ENCODE measurements at regions not wholly inside any gene's neighbourhood (a gene's known extent, or its start where the extent isn't known, plus 50 kb on each side); places are given as distances from the start of the nearest gene placed in this dataset.

DNA sequence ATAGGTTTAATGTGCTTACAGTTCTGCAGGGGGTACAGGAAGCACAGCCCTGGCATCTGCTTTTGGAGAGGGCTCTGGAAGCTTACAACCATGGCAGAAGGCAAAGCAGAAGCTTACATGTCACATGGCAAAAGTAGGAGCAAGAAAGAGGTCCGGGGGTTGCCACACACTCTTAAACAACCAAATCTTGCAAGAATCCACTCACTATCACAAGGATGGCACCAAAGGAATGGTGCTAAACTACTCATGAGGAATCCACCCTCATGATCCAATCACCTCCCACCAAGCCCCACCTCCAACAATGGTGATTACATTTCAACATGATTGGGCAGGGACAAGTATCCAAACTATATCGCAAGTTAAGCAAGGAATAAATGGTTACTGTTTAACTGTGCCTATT is 255.8 kb upstream of the AVPR1A start:
- TF ChIP-seq, protein P1, sequence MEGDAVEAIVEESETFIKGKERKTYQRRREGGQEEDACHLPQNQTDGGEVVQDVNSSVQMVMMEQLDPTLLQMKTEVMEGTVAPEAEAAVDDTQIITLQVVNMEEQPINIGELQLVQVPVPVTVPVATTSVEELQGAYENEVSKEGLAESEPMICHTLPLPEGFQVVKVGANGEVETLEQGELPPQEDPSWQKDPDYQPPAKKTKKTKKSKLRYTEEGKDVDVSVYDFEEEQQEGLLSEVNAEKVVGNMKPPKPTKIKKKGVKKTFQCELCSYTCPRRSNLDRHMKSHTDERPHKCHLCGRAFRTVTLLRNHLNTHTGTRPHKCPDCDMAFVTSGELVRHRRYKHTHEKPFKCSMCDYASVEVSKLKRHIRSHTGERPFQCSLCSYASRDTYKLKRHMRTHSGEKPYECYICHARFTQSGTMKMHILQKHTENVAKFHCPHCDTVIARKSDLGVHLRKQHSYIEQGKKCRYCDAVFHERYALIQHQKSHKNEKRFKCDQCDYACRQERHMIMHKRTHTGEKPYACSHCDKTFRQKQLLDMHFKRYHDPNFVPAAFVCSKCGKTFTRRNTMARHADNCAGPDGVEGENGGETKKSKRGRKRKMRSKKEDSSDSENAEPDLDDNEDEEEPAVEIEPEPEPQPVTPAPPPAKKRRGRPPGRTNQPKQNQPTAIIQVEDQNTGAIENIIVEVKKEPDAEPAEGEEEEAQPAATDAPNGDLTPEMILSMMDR (IDR thresholded peaks at IDR 0.05; ENCODE audit: borderline replicate concordance, insufficient read depth, low read depth, low read length), result no peak
- no peak overlapping the region for H3K4me3 ChIP-seq (ENCODE audit: low read depth, low read length)

DNA sequence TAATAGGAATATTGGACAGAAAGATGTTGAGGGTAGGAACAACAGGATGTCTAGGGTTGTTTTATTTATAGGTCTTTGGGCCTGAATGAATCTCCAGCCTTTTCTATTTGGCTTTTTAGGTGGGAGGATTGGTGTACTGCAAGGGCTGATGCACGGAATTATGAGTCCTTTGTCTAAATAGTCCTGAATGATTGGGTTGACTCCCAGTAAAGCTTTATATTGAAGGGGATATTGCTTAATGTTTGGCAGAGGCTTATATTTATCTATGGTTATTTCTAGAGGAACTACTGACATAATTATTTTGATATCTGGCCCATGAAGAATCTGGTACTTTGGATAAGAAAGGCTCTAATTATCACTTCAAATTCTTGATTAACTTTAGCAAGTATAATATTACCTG is 253.6 kb upstream of the AVPR1A start:
- H3K4me3 ChIP-seq (ENCODE audit: low read depth, low read length), result no peak overlapping the region
- TF ChIP-seq, protein P1 (IDR thresholded peaks at IDR 0.05; ENCODE audit: borderline replicate concordance, insufficient read depth, low read depth, low read length), result no peak

DNA sequence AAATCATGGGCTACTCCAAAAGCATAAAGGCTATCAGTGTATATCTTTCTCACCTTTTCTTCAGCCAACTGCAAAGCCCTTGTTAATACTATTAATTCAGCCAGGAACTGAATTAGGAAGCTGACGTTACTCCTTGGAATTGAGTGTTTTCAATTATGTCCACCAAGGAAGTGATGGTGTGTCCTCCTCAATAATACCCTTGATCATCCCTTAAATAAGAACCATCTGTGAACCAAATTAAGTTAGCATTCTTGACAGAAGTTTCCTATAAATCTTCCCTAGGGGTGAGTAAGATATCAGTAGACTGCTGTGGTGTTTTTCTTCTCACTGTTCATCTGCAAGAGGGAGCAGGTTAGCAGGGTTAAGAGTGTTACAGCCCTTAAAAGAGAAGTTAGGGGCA is 252.3 kb upstream of the AVPR1A start:
- TF ChIP-seq, protein P1 (IDR thresholded peaks at IDR 0.05; ENCODE audit: borderline replicate concordance, insufficient read depth, low read depth, low read length), result no peak
- no peak overlapping the region for H3K4me3 ChIP-seq (ENCODE audit: low read depth, low read length)

DNA sequence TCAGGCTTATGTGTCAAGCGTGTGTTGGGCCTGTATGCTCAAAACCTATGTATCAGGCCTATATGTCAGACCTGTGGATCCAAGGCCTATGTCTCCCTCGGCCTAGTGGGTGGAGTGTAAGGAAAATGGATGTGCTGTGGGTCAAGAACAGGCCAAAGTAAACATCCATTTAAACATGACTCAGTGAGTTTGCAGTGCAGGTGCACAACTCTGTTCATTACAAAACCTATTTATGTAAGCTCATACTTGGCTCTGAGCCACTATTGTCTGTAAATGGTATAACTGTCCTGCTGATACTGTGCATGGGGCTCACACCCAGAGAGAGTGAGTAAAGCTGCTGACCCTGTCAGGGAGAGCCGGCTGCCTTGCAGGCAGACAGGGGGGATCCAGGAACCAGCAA is 249.7 kb upstream of the AVPR1A start:
- no peak overlapping the region for H3K4me3 ChIP-seq (ENCODE audit: low read depth, low read length)
- TF ChIP-seq, protein P1 (IDR thresholded peaks at IDR 0.05; ENCODE audit: borderline replicate concordance, insufficient read depth, low read depth, low read length), result no peak

DNA sequence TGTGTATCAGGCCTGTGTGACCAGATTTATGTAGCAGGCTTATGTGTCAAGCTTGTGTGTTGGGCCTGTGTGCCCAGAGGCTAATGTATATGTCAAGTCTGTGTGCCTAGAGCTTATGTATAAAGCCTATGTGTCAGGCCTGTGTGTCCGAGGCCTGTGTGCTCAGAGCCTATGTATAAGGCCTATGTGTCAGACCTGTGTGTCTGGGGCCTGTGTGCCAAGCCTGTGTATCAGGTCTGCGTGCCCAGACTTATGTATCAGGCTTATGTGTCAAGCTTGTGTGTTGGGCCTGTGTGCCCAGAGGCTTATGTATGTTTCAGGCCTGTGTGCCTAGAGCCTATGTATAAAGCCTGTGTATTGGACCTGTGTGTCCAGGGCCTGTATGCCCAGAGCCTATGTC is 249.3 kb upstream of the AVPR1A start:
- TF ChIP-seq, protein P1 (IDR thresholded peaks at IDR 0.05; ENCODE audit: borderline replicate concordance, insufficient read depth, low read depth, low read length), result no peak

DNA sequence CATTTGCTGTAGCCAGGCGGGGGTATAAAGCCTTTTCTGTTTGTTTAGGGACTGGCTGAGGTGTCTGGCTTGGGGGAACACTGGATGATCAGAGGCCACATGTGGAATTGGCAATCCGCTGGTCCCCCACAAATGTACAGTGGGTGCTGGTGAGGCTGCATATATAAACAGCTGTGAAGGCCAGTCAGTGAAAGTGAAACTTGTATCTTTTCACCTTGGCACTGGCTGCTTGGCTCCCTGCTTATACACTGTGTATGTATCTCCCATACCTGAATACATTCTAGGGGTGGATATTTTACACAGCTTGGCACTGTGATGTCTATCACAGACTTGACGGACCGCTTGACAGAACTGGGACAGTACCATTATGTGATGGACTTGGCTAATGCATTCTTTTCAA is 246.8 kb upstream of the AVPR1A start:
- H3K4me3 ChIP-seq (ENCODE audit: low read depth, low read length), result no peak overlapping the region
- TF ChIP-seq, protein P1 (IDR thresholded peaks at IDR 0.05; ENCODE audit: borderline replicate concordance, insufficient read depth, low read depth, low read length), result no peak

More for the DNA sequence above, 249.3 kb upstream of the AVPR1A start:
- H3K4me3 ChIP-seq (ENCODE audit: low read depth, low read length), result no peak overlapping the region

DNA sequence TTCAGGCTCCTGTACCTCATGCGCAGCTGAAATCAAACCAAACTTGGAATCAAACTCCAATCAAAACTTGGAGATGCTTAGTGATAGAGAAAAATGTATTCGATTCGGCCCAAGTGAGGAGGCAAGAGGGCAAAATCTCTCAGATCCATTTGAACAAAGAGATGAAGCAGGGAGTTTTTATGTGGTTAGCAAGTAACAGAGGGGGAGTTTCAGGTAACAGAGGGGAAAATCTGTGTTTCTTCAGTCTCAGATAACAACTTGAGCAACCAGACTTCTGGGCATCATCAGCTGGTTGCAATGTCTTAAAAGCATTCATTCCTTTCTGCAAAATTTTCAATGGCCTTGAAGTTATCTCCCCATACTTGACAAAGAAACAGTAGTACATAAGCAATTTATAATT is 245.1 kb upstream of the AVPR1A start:
- TF ChIP-seq, protein P1 (IDR thresholded peaks at IDR 0.05; ENCODE audit: borderline replicate concordance, insufficient read depth, low read depth, low read length), result no peak
- no peak overlapping the region for H3K4me3 ChIP-seq (ENCODE audit: low read depth, low read length)
